ENCODE measurements at regions not wholly inside any gene's neighbourhood (a gene's known extent, or its start where the extent isn't known, plus 50 kb on each side); places are given as distances from the start of the nearest gene placed in this dataset.

GRCh38 chr9:130780865-130781504 is 54.1 kb upstream of the ABL1 start:
- no peak for TF ChIP-seq CTCF (IDR thresholded peaks at IDR 0.05; ENCODE audit: control extremely low read depth, extremely low read depth, low read depth, missing control alignments)
- ChIA-PET CTCF (interaction anchor here (1.3 kb wide), 1 partner anchor 9 kb away, joined by 4 read pairs; no protein-coding TSS in a partner anchor), POLR2A (no interaction called here)
- DNase-seq (ENCODE audit: extremely low spot score), result no peak

GRCh38 chr9:130781569-130781968 is 53.5 kb upstream of the ABL1 start:
- no peak for DNase-seq (ENCODE audit: extremely low spot score)
- ChIA-PET CTCF (interaction anchor here (0.9 kb wide), 1 partner anchor 10 kb away, joined by 3 read pairs; no protein-coding TSS in a partner anchor), POLR2A (no interaction called here)
- no peak for TF ChIP-seq CTCF (IDR thresholded peaks at IDR 0.05; ENCODE audit: control extremely low read depth, extremely low read depth, low read depth, missing control alignments)

GRCh38 chr9:130782886-130783530 is 52.0 kb upstream of the ABL1 start:
- no peak for DNase-seq (ENCODE audit: extremely low spot score)
- ChIA-PET CTCF (no interaction called here), POLR2A (no interaction called here)
- no peak for TF ChIP-seq CTCF (IDR thresholded peaks at IDR 0.05; ENCODE audit: control extremely low read depth, extremely low read depth, low read depth, missing control alignments)

GRCh38 chr9:130785053-130785452 is 50.0 kb upstream of the ABL1 start:
- no peak for DNase-seq (ENCODE audit: extremely low spot score)
- no peak for TF ChIP-seq CTCF (IDR thresholded peaks at IDR 0.05; ENCODE audit: control extremely low read depth, extremely low read depth, low read depth, missing control alignments)
- CTCF ChIA-PET, result interaction anchor here (2.9 kb wide), 1 partner anchor 13 kb away, joined by 9 read pairs; no protein-coding TSS in a partner anchor
- POLR2A ChIA-PET, result no interaction called here

Data from GM10248 (cell line).